ENCODE measurements at regions not wholly inside any gene's neighbourhood (a gene's known extent, or its start where the extent isn't known, plus 50 kb on each side); places are given as distances from the start of the nearest gene placed in this dataset.
A peak's percentile ranks its signal among the peaks of the same experiment; 100 is the strongest.

DNA sequence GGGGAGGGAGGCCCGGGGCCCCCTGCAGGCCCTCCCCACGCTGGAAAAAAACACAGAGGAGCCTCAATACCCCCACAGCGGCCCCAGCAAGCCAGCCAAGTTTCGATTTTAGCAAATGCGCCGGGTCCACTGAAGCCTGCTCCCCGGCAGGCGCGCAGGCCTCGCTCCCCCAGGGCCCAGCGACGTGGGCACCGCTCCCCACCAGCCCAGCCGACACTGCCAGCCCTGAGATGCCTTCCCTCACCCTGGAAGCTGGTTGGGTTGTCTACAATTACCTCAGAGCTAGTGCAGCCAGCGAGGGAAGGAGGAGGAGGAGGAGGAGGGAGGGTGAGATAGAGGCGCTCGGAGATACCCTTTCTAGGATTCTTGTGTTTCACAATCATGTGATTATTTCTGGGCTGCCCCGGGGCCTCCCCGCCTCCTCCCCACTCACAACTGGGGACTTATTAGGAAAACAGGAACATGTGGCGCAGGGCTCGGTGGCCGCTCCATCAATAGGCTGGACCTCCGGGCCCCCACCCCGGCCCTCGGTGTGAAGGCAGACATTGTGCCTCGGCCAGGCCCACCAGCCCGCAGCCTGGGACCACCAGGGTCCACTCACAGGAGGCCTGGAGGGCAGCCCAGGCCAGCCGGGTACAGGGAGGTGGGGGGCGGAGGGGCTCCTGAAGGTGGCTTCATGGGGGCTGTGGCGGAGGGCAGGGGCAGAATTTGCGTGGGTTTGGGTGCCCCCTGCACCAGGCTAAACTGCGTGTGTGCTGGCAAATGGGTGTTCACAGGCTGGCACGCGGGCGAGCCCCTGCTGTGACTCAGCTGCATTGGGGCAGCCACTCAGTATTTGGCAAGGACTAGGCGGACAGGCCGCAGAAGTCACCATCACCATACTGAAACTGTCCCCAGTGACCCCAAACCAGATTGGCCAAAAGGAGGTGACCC, 109.9 kb downstream of the NCOR2 start:
- no peak overlapping the region for H3K9ac ChIP-seq (ENCODE audit: insufficient read depth in 1 of 2, low read length in 2 of 2)
- peaks cover 0 to 30% (median 26%) of the 10 kb centered on the region in 4 donors for H3K36me3 ChIP-seq (ENCODE audit: control insufficient read depth in 4 of 4, insufficient read depth in 4 of 4, low read length in 4 of 4)
- DNase-seq (peak; percentile 48 to 56 (median 55)), ATAC-seq (ENCODE audit: insufficient read depth, low FRiP score) (peak; percentile 50)
- H3K4me3 ChIP-seq, result no peak overlapping the region
- WGBS, 2 donors, result 21 to 36% methylated on average over 37 of the region's 37 CpGs
- TF ChIP-seq, protein P1, sequence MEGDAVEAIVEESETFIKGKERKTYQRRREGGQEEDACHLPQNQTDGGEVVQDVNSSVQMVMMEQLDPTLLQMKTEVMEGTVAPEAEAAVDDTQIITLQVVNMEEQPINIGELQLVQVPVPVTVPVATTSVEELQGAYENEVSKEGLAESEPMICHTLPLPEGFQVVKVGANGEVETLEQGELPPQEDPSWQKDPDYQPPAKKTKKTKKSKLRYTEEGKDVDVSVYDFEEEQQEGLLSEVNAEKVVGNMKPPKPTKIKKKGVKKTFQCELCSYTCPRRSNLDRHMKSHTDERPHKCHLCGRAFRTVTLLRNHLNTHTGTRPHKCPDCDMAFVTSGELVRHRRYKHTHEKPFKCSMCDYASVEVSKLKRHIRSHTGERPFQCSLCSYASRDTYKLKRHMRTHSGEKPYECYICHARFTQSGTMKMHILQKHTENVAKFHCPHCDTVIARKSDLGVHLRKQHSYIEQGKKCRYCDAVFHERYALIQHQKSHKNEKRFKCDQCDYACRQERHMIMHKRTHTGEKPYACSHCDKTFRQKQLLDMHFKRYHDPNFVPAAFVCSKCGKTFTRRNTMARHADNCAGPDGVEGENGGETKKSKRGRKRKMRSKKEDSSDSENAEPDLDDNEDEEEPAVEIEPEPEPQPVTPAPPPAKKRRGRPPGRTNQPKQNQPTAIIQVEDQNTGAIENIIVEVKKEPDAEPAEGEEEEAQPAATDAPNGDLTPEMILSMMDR (IDR thresholded peaks at IDR 0.05; ENCODE audit: control extremely low read depth, extremely low read depth), result no peak
- peak overlapping the region; percentile 57 to 74 for H3K27ac ChIP-seq (ENCODE audit: low read depth in 1 of 2, low read length in 1 of 2)
- H3K4me1 ChIP-seq (ENCODE audit: control insufficient read depth in 5 of 5, insufficient read depth in 5 of 5, low read length in 5 of 5), result peaks cover 0 to 31% (median 16%) of the 10 kb centered on the region in 5 donors
- H3K27me3 ChIP-seq (ENCODE audit: control insufficient read depth in 3 of 3, insufficient read depth in 3 of 3, low read length in 2 of 3), result no peaks in the 10 kb centered on the region
- H3K9me3 ChIP-seq (ENCODE audit: control insufficient read depth in 4 of 4, insufficient read depth in 3 of 4, low read length in 3 of 4), result peaks cover 0 to 5% (median 0%) of the 10 kb centered on the region in 4 donors

GRCh38 chr12:124456652-124457152, 110.7 kb downstream of the NCOR2 start:
- TF ChIP-seq, protein P1 (IDR thresholded peaks at IDR 0.05; ENCODE audit: control extremely low read depth, extremely low read depth), result no peak
- no peaks in the 10 kb centered on the region for H3K27me3 ChIP-seq (ENCODE audit: control insufficient read depth in 3 of 3, insufficient read depth in 3 of 3, low read length in 2 of 3)
- H3K9me3 ChIP-seq (ENCODE audit: control insufficient read depth in 4 of 4, insufficient read depth in 3 of 4, low read length in 3 of 4), result peaks cover 0 to 5% (median 0%) of the 10 kb centered on the region in 4 donors
- ATAC-seq (ENCODE audit: insufficient read depth, low FRiP score) (no peak), DNase-seq (no peak)
- H3K4me1 ChIP-seq (ENCODE audit: control insufficient read depth in 5 of 5, insufficient read depth in 5 of 5, low read length in 5 of 5), result peaks cover 0 to 34% (median 16%) of the 10 kb centered on the region in 5 donors
- H3K9ac ChIP-seq (ENCODE audit: insufficient read depth in 1 of 2, low read length in 2 of 2), result no peak overlapping the region
- peaks cover 0 to 25% (median 23%) of the 10 kb centered on the region in 4 donors for H3K36me3 ChIP-seq (ENCODE audit: control insufficient read depth in 4 of 4, insufficient read depth in 4 of 4, low read length in 4 of 4)
- H3K4me3 ChIP-seq, result no peak overlapping the region
- WGBS, 2 donors, result 34 to 59% methylated on average over 31 of the region's 31 CpGs
- H3K27ac ChIP-seq (ENCODE audit: low read depth in 1 of 2, low read length in 1 of 2), result peak overlapping the region in 1 of 2 donors; percentile 45

DNA sequence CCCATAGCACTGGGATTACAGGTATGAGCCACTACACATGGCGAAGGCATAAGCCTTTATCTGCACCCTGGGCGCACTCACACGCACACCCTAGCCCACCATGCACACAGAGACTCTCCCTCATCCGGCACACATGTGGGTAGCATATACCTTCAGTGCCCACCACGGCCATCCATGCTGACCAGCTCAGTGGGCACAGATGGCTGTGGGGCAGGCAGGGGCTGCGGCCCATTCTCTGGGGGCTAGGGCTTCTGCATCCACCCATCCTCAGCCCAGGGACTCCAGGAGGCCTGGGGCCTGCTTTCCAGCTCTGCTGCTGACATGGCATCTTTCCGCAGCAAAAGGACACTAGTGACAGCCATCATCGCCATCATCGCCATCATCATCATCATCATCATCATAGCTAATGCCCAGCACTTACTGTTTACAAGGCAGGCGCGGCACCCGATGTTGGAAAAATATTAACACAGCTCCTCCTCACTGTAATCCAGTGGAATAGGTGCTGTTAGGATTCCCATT, 111.2 kb downstream of the NCOR2 start:
- H3K9me3 ChIP-seq (ENCODE audit: control insufficient read depth in 4 of 4, insufficient read depth in 3 of 4, low read length in 3 of 4), result peaks cover 0 to 5% (median 0%) of the 10 kb centered on the region in 4 donors
- no peak overlapping the region for H3K9ac ChIP-seq (ENCODE audit: insufficient read depth in 1 of 2, low read length in 2 of 2)
- DNase-seq (no peak), ATAC-seq (ENCODE audit: insufficient read depth, low FRiP score) (no peak)
- 96 to 97% methylated on average over 12 of the region's 12 CpGs for WGBS, 2 donors
- TF ChIP-seq, protein P1 (IDR thresholded peaks at IDR 0.05; ENCODE audit: control extremely low read depth, extremely low read depth), result no peak
- H3K36me3 ChIP-seq (ENCODE audit: control insufficient read depth in 4 of 4, insufficient read depth in 4 of 4, low read length in 4 of 4), result peaks cover 0 to 22% (median 20%) of the 10 kb centered on the region in 4 donors
- H3K27ac ChIP-seq (ENCODE audit: low read depth in 1 of 2, low read length in 1 of 2), result no peak overlapping the region
- H3K27me3 ChIP-seq (ENCODE audit: control insufficient read depth in 3 of 3, insufficient read depth in 3 of 3, low read length in 2 of 3), result no peaks in the 10 kb centered on the region
- H3K4me1 ChIP-seq (ENCODE audit: control insufficient read depth in 5 of 5, insufficient read depth in 5 of 5, low read length in 5 of 5), result peaks cover 0 to 34% (median 16%) of the 10 kb centered on the region in 5 donors
- no peak overlapping the region for H3K4me3 ChIP-seq
